ENCODE measurements at regions not wholly inside any gene's neighbourhood (a gene's known extent, or its start where the extent isn't known, plus 50 kb on each side); places are given as distances from the start of the nearest gene placed in this dataset.

GRCh38 chr1:17877316-17877715 is 122.2 kb downstream of the ACTL8 start:
- DNase-seq, result no peak

- no peak for DNase-seq
Observed at GRCh38 chr1:17877896-17878295, 122.8 kb downstream of the ACTL8 start.

GRCh38 chr1:17878837-17879236 is 123.7 kb downstream of the ACTL8 start:
- no peak for DNase-seq

- DNase-seq, result no peak
Observed at GRCh38 chr1:17880449-17880848, 125.3 kb downstream of the ACTL8 start.

GRCh38 chr1:17881761-17882160 is 126.6 kb downstream of the ACTL8 start:
- no peak for DNase-seq

- DNase-seq, result no peak
Observed at GRCh38 chr1:17883136-17883535, 128.0 kb downstream of the ACTL8 start.

GRCh38 chr1:17883662-17884395 is 128.7 kb downstream of the ACTL8 start:
- DNase-seq, result no peak

GRCh38 chr1:17885663-17886320 is 130.7 kb downstream of the ACTL8 start:
- no peak for DNase-seq

GRCh38 chr1:17886386-17886785 is 131.3 kb downstream of the ACTL8 start:
- DNase-seq, result no peak

GRCh38 chr1:17886838-17887441 is 131.8 kb downstream of the ACTL8 start:
- DNase-seq, result no peak

GRCh38 chr1:17887661-17888371 is 132.7 kb downstream of the ACTL8 start:
- DNase-seq, result no peak

GRCh38 chr1:17890056-17890814 is 135.1 kb downstream of the ACTL8 start:
- no peak for DNase-seq

- DNase-seq, result no peak
Observed at GRCh38 chr1:17890815-17891191, 135.7 kb downstream of the ACTL8 start.

- no peak for DNase-seq
Observed at GRCh38 chr1:17891205-17892110, 136.3 kb downstream of the ACTL8 start.

- peak; percentile 14 for DNase-seq
Observed at GRCh38 chr1:17892225-17892624, 137.1 kb downstream of the ACTL8 start.

GRCh38 chr1:17892851-17893250 is 137.7 kb downstream of the ACTL8 start:
- no peak for DNase-seq

- DNase-seq, result no peak
Observed at GRCh38 chr1:17893891-17894631, 138.9 kb downstream of the ACTL8 start.

GRCh38 chr1:17895401-17895800 is 140.3 kb downstream of the ACTL8 start:
- DNase-seq, result no peak

GRCh38 chr1:17895986-17896385 is 140.9 kb downstream of the ACTL8 start:
- DNase-seq, result no peak

GRCh38 chr1:17903386-17903785 is 148.3 kb downstream of the ACTL8 start:
- peak; percentile 55 for DNase-seq

GRCh38 chr1:17904290-17904689 is 149.2 kb downstream of the ACTL8 start:
- DNase-seq, result no peak
